Breast epithelium (tissue), 4 donors: ENCODE measurements at regions not wholly inside any gene's neighbourhood (a gene's known extent, or its start where the extent isn't known, plus 50 kb on each side); places are given as distances from the start of the nearest gene placed in this dataset.

Experiments
- DNase-seq, 2 donors: peaks; one replicate each; pipeline ENCODE4 v3.0.0-alpha.2; 2019; ENCODE audit warnings: low spot score in 2 of 2
- H3K27ac ChIP-seq, 2 donors: fragments of 200-600 bp; sonication (generic) in 1 of 2; one replicate each; pipeline ENCODE4 v1.5.1; 2016 to 2019; ENCODE audit warnings: mild to moderate bottlenecking in 1 of 2
- H3K27me3 ChIP-seq, 2 donors: fragments of 200-600 bp; sonication (generic) in 1 of 2; one replicate each; pipeline versions ENCODE4 v1.5.1 to v1.6.0; 2017 to 2019; ENCODE audit warnings: control low read depth in 1 of 2, mild to moderate bottlenecking in 1 of 2
- H3K36me3 ChIP-seq: fragments of 200-600 bp; one replicate; pipeline ENCODE4 v1.5.1; 2019
- H3K4me1 ChIP-seq, 2 donors: fragments of 200-600 bp; sonication (generic); one replicate each; pipeline ENCODE4 v1.5.1; 2016 to 2019; ENCODE audit warnings: control low read depth in 1 of 2
- H3K4me3 ChIP-seq, 3 donors: fragments of 200-600 bp; sonication (generic); 1 replicate in 2 of 3; 2 replicates in 1 of 3; pipeline ENCODE4 v1.5.1; 2016 to 2019; ENCODE audit warnings: mild to moderate bottlenecking in 3 of 3, moderate library complexity in 2 of 3
- H3K9me3 ChIP-seq, 2 donors: fragments of 200-600 bp; sonication (generic) in 1 of 2; one replicate each; pipeline ENCODE4 v1.5.1; 2016 to 2019; ENCODE audit warnings: control low read depth in 1 of 2
- CTCF ChIP-seq, 3 donors: fragments of 450-650 bp; IDR thresholded peaks; one replicate each; pipeline ENCODE4 v1.5.1; 2016 to 2017; ENCODE audit warnings: antibody characterized with exemption in 3 of 3, mild to moderate bottlenecking in 3 of 3, moderate library complexity in 3 of 3
- POLR2A ChIP-seq: fragments of 450-650 bp; IDR thresholded peaks from one replicate; pipeline ENCODE4 v1.6.1; 2016; ENCODE audit warnings: antibody characterized with exemption, mild to moderate bottlenecking, moderate library complexity
- POLR2AphosphoS5 ChIP-seq, 3 donors: sonication (generic); formaldehyde crosslinking; IDR thresholded peaks; one replicate each; pipeline ENCODE4 v1.6.1; 2017; ENCODE audit warnings: antibody characterized with exemption in 3 of 3
- intact Hi-C: fragments of 100-400 bp; cut with DNase I; formaldehyde crosslinking; loops from one replicate; pipeline ENCODE4 v1.15.1; 2023; ENCODE audit warnings: low total_unique reads

GRCh38 chr4:182169572-182169971 lies 73.6 kb upstream of the TENM3 start:
- intact Hi-C loops, result no loop called here
- DNase-seq, result no peak
- no peak for TF ChIP-seq POLR2AphosphoS5 (IDR thresholded peaks at IDR 0.05)
- no peak for TF ChIP-seq POLR2A

GRCh38 chr4:182169987-182170386 lies 73.2 kb upstream of the TENM3 start:
- Histone ChIP-seq H3K27me3 (no peaks in the 10 kb centered on the region), H3K36me3 (no peaks in the 10 kb centered on the region), H3K4me3 (no peak overlapping the region), H3K9me3 (no peaks in the 10 kb centered on the region), H3K4me1 (no peaks in the 10 kb centered on the region), H3K27ac (no peak overlapping the region)
- intact Hi-C loops, result no loop called here
- no peak for DNase-seq
- TF ChIP-seq POLR2A, result no peak
- no peak for TF ChIP-seq CTCF (IDR thresholded peaks at IDR 0.05)
- no peak for TF ChIP-seq POLR2AphosphoS5 (IDR thresholded peaks at IDR 0.05)

More at GRCh38 chr4:182169572-182169971, 73.6 kb upstream of the TENM3 start:
- Histone ChIP-seq H3K4me3 (no peak overlapping the region), H3K27me3 (no peaks in the 10 kb centered on the region), H3K27ac (no peak overlapping the region), H3K9me3 (no peaks in the 10 kb centered on the region), H3K4me1 (no peaks in the 10 kb centered on the region), H3K36me3 (no peaks in the 10 kb centered on the region)

GRCh38 chr4:182170417-182170935 lies 72.7 kb upstream of the TENM3 start:
- intact Hi-C loops, result no loop called here
- H3K4me1 ChIP-seq, result no peaks in the 10 kb centered on the region
- H3K27me3 ChIP-seq, result no peaks in the 10 kb centered on the region
- no peaks in the 10 kb centered on the region for H3K36me3 ChIP-seq
- no peak for DNase-seq
- no peak overlapping the region for H3K27ac ChIP-seq
- no peaks in the 10 kb centered on the region for H3K9me3 ChIP-seq
- TF ChIP-seq POLR2A (no peak), CTCF (IDR thresholded peaks at IDR 0.05) (no peak), POLR2AphosphoS5 (IDR thresholded peaks at IDR 0.05) (no peak)
- H3K4me3 ChIP-seq, result no peak overlapping the region

- intact Hi-C loops, result no loop called here
- no peak for DNase-seq
- no peaks in the 10 kb centered on the region for H3K36me3 ChIP-seq
- no peaks in the 10 kb centered on the region for H3K9me3 ChIP-seq
- H3K4me1 ChIP-seq, result no peaks in the 10 kb centered on the region
- H3K4me3 ChIP-seq, result no peak overlapping the region
- no peak overlapping the region for H3K27ac ChIP-seq
- TF ChIP-seq CTCF (IDR thresholded peaks at IDR 0.05) (no peak), POLR2AphosphoS5 (IDR thresholded peaks at IDR 0.05) (no peak), POLR2A (no peak)
- no peaks in the 10 kb centered on the region for H3K27me3 ChIP-seq
Measured at GRCh38 chr4:182174979-182175378, 68.2 kb upstream of the TENM3 start.

- no peak overlapping the region for H3K4me3 ChIP-seq
- DNase-seq, result no peak
- TF ChIP-seq POLR2A (no peak), POLR2AphosphoS5 (IDR thresholded peaks at IDR 0.05) (no peak), CTCF (IDR thresholded peaks at IDR 0.05) (no peak)
- no peaks in the 10 kb centered on the region for H3K4me1 ChIP-seq
- no peaks in the 10 kb centered on the region for H3K27me3 ChIP-seq
- no peaks in the 10 kb centered on the region for H3K9me3 ChIP-seq
- no peaks in the 10 kb centered on the region for H3K36me3 ChIP-seq
- intact Hi-C loops, result no loop called here
- no peak overlapping the region for H3K27ac ChIP-seq
Measured at GRCh38 chr4:182175788-182176519, 67.2 kb upstream of the TENM3 start.
